Panc1 (cell line): ENCODE measurements at regions not wholly inside any gene's neighbourhood (a gene's known extent, or its start where the extent isn't known, plus 50 kb on each side); places are given as distances from the start of the nearest gene placed in this dataset.

ENCODE experiments used
- ATAC-seq: fragments of 200-7000 bp; cut with Tn5 transposase; 2 replicates; pipeline ENCODE4 v1.9.1; 2020; ENCODE audit warnings: mild to moderate bottlenecking, moderate library complexity
- BruUV-seq: library from RNA; stranded (reverse); fragments of 400-500 nt; replicated peaks from 2 replicates; lab custom pipeline; 2021; lab: Mats Ljungman, UMichigan
- CTCF ChIA-PET: fragments of 300-600 bp; sonication (Branson Sonifier 250); formaldehyde crosslinking; loops from one replicate; lab custom pipeline; 2022; ENCODE audit warnings: antibody characterized with exemption; lab: Charles Lee
- POLR2A ChIA-PET: fragments of 300-600 bp; sonication (Branson Sonifier 250); formaldehyde crosslinking; loops from one replicate; lab custom pipeline; 2022; ENCODE audit warnings: antibody characterized with exemption; lab: Charles Lee
- DNase-seq: peaks from one replicate; pipeline ENCODE4 v3.0.0-alpha.2; 2010; ENCODE audit warnings: low read depth, low spot score
- H3K27ac ChIP-seq: 2 replicates; pipeline ENCODE4 v1.5.1; 2011; ENCODE audit warnings: mild to moderate bottlenecking, low read length, inconsistent platforms
- H3K27me3 ChIP-seq: fragments of 200-500 bp; sonication (Bioruptor generic); 2 replicates; pipeline ENCODE4 v1.6.0; 2014; ENCODE audit warnings: low read length, inconsistent platforms; ENCODE audit not compliant: control insufficient read depth, insufficient read depth
- H3K36me3 ChIP-seq: fragments of 200-500 bp; sonication (Bioruptor generic); 2 replicates; pipeline ENCODE4 v1.5.1; 2014; ENCODE audit warnings: inconsistent platforms, mild to moderate bottlenecking, low read length, moderate library complexity; ENCODE audit not compliant: control insufficient read depth, insufficient read depth
- H3K4me1 ChIP-seq: 2 replicates; pipeline ENCODE4 v1.5.1; 2011; ENCODE audit warnings: inconsistent platforms, mild to moderate bottlenecking, low read length, moderate library complexity; ENCODE audit not compliant: control insufficient read depth, insufficient read depth
- H3K4me3 ChIP-seq, 2 experiments: 2 replicates each; pipeline ENCODE4 v1.5.1; 2011 to 2012; ENCODE audit warnings: low read depth in 2 of 2, low read length in 2 of 2, mild to moderate bottlenecking in 2 of 2, inconsistent platforms in 1 of 2, moderate library complexity in 1 of 2
- H3K9me3 ChIP-seq: fragments of 200-500 bp; sonication (Bioruptor generic); 2 replicates; pipeline ENCODE4 v1.5.1; 2014; ENCODE audit warnings: low read depth, mild to moderate bottlenecking, inconsistent platforms, low read length, moderate library complexity; ENCODE audit not compliant: control insufficient read depth, insufficient read depth
- POLR2AphosphoS5 ChIP-seq: IDR thresholded peaks from 2 replicates; pipeline ENCODE4 v1.6.1; 2012; ENCODE audit warnings: mild to moderate bottlenecking, low read depth, low read length, moderate library complexity
- SIN3A ChIP-seq: IDR thresholded peaks from 2 replicates; pipeline ENCODE4 v1.6.1; 2012; ENCODE audit warnings: low read depth, mild to moderate bottlenecking, low read length, moderate library complexity, borderline replicate concordance; ENCODE audit not compliant: insufficient read depth
- TCF7L2 ChIP-seq: IDR thresholded peaks from 2 replicates; pipeline ENCODE4 v1.6.1; 2011; ENCODE audit warnings: mild to moderate bottlenecking, low read depth, low read length, inconsistent platforms
- in situ Hi-C: cut with HindIII; loops from 2 replicates; pipeline ENCODE4 v1.10.0; 2016; ENCODE audit warnings: low sequenced_read_pairs, low pct_unique_long_range_greater_than_20kb
- intact Hi-C: fragments of 100-400 bp; cut with micrococcal nuclease; formaldehyde crosslinking; loops from one replicate; pipeline ENCODE4 v1.10.0; 2022; ENCODE audit not compliant: unreplicated experiment
- TF ChIP-seq, protein P1 (sequence below), 2 experiments: IDR thresholded peaks; 2 replicates each; pipeline ENCODE4 v1.6.1; 2011 to 2012; ENCODE audit warnings: low read depth in 2 of 2, control low read depth in 1 of 2, low read length in 1 of 2, mild to moderate bottlenecking in 1 of 2, moderate library complexity in 1 of 2; ENCODE audit not compliant: insufficient read depth in 1 of 2
- TF ChIP-seq, protein P2 (sequence below): fragments of 450-650 bp; IDR thresholded peaks from 2 replicates; pipeline ENCODE4 v1.5.1; 2017; ENCODE audit warnings: mild to moderate bottlenecking

DNA sequence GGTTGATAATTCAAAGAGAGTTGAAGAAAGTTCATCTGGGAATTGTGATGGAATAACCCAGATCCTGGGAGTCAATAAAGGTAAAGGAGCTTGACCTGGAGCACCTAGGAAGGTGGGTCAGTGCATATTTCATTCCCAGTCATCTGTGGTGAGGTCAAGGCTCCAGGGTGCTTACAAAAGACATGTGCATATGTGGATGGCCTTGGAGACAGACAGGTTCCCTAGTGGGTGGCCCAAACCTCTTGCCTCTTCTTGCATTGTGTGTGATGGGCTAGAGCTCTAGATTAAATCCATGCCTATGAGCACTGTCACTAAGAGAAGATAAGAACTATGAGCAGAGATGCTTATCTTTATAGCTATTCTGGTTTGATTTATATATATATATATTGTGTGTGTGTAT is 75.5 kb upstream of the CISTR start:
- intact Hi-C loops = loop anchor here (5.0 kb wide), 2 partner anchors 120 to 155 kb away; no protein-coding TSS in a partner anchor
- H3K4me1 ChIP-seq = peaks cover 76% of the 10 kb centered on the region
- no peaks in the 10 kb centered on the region for H3K27me3 ChIP-seq
- H3K4me3 ChIP-seq = no peak overlapping the region
- ChIA-PET CTCF (no interaction called here), POLR2A (interaction anchor here (0.6 kb wide), 1 partner anchor 153 kb away, joined by 4 read pairs; no protein-coding TSS in a partner anchor)
- no peaks in the 10 kb centered on the region for H3K36me3 ChIP-seq
- BruUV-seq = no TSS peak
- peak overlapping the region; percentile 99 for H3K27ac ChIP-seq
- no peak for ATAC-seq
- in situ Hi-C loops = no loop called here
- TF ChIP-seq, protein P1, sequence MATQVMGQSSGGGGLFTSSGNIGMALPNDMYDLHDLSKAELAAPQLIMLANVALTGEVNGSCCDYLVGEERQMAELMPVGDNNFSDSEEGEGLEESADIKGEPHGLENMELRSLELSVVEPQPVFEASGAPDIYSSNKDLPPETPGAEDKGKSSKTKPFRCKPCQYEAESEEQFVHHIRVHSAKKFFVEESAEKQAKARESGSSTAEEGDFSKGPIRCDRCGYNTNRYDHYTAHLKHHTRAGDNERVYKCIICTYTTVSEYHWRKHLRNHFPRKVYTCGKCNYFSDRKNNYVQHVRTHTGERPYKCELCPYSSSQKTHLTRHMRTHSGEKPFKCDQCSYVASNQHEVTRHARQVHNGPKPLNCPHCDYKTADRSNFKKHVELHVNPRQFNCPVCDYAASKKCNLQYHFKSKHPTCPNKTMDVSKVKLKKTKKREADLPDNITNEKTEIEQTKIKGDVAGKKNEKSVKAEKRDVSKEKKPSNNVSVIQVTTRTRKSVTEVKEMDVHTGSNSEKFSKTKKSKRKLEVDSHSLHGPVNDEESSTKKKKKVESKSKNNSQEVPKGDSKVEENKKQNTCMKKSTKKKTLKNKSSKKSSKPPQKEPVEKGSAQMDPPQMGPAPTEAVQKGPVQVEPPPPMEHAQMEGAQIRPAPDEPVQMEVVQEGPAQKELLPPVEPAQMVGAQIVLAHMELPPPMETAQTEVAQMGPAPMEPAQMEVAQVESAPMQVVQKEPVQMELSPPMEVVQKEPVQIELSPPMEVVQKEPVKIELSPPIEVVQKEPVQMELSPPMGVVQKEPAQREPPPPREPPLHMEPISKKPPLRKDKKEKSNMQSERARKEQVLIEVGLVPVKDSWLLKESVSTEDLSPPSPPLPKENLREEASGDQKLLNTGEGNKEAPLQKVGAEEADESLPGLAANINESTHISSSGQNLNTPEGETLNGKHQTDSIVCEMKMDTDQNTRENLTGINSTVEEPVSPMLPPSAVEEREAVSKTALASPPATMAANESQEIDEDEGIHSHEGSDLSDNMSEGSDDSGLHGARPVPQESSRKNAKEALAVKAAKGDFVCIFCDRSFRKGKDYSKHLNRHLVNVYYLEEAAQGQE (IDR thresholded peaks at IDR 0.05; ENCODE audit: insufficient read depth in 1 of 2, low read depth in 2 of 2, low read length in 1 of 2) = no peak
- TF ChIP-seq TCF7L2 (no peak), SIN3A (no peak)
- TF ChIP-seq, protein P2, sequence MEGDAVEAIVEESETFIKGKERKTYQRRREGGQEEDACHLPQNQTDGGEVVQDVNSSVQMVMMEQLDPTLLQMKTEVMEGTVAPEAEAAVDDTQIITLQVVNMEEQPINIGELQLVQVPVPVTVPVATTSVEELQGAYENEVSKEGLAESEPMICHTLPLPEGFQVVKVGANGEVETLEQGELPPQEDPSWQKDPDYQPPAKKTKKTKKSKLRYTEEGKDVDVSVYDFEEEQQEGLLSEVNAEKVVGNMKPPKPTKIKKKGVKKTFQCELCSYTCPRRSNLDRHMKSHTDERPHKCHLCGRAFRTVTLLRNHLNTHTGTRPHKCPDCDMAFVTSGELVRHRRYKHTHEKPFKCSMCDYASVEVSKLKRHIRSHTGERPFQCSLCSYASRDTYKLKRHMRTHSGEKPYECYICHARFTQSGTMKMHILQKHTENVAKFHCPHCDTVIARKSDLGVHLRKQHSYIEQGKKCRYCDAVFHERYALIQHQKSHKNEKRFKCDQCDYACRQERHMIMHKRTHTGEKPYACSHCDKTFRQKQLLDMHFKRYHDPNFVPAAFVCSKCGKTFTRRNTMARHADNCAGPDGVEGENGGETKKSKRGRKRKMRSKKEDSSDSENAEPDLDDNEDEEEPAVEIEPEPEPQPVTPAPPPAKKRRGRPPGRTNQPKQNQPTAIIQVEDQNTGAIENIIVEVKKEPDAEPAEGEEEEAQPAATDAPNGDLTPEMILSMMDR = no peak
- DNase-seq = no peak
- no peaks in the 10 kb centered on the region for H3K9me3 ChIP-seq

DNA sequence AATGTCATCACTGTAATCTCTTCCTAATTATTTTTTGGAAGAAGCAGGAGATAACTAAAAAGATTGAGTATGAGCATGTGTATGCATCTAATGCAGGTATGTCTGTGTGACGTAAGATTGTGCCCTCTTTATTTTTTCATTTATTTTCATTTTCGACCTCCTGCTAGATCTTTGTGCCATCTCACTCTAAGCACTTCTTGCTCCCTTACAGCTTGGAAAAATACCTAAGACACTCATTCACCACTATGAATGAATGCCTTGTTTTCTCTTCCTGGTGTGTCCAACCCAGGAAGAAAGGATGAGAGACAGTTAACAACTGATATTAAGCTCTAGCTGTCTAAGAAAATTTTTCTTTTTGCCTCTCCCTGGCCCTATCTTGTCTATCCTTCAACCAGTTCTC is 76.8 kb upstream of the CISTR start:
- no peaks in the 10 kb centered on the region for H3K9me3 ChIP-seq
- CTCF ChIA-PET = no interaction called here
- no peak for TF ChIP-seq TCF7L2
- TF ChIP-seq POLR2AphosphoS5 = no peak
- TF ChIP-seq, protein P2 = no peak
- TF ChIP-seq, protein P1 (IDR thresholded peaks at IDR 0.05; ENCODE audit: insufficient read depth in 1 of 2, low read depth in 2 of 2, low read length in 1 of 2) = no peak
- no peak for TF ChIP-seq SIN3A
- intact Hi-C loops = loop anchor here (5.0 kb wide), 2 partner anchors 119 to 154 kb away; no protein-coding TSS in a partner anchor
- H3K4me3 ChIP-seq = peak overlapping the region in 1 of 2 experiments; percentile 31; a peak in 1 of 4 replicates
- H3K27ac ChIP-seq = peak overlapping the region; percentile 99
- DNase-seq (no peak), ATAC-seq (no peak)
- no peaks in the 10 kb centered on the region for H3K36me3 ChIP-seq
- in situ Hi-C loops = no loop called here
- BruUV-seq = no TSS peak
- POLR2A ChIA-PET = interaction anchor here (0.5 to 0.7 kb wide), 2 partner anchors 58 to 130 kb away, joined by 4 to 7 read pairs; no protein-coding TSS in a partner anchor
- peaks cover 72% of the 10 kb centered on the region for H3K4me1 ChIP-seq
- H3K27me3 ChIP-seq = no peaks in the 10 kb centered on the region
